Retinal pigment epithelial cell (primary cell): ENCODE measurements at regions not wholly inside any gene's neighbourhood (a gene's known extent, or its start where the extent isn't known, plus 50 kb on each side); places are given as distances from the start of the nearest gene placed in this dataset.

Experiments used
- DNase-seq: peaks from one replicate; pipeline ENCODE4 v3.0.0-alpha.2; 2010; ENCODE audit warnings: low read depth
- H3K4me3 ChIP-seq: 2 replicates; pipeline ENCODE4 v1.5.1; 2011; ENCODE audit warnings: mild to moderate bottlenecking, low read length, control low read depth, moderate library complexity
- CTCF ChIP-seq: conservative IDR thresholded peaks from 2 replicates; pipeline ENCODE4 v1.5.1; 2011; ENCODE audit warnings: low read depth, low read length, control low read depth, inconsistent platforms

GRCh38 chr15:72833561-72833960, 50.0 kb upstream of the ADPGK start:
- H3K4me3 ChIP-seq: no peak overlapping the region
- TF ChIP-seq CTCF: no peak
- no peak for DNase-seq
